ENCODE measurements at regions not wholly inside any gene's neighbourhood (a gene's known extent, or its start where the extent isn't known, plus 50 kb on each side); places are given as distances from the start of the nearest gene placed in this dataset.
"Not testable (repeated sequence)": the region's sequence is repeated elsewhere in the genome, so short reads cannot be mapped to it uniquely, and the experiment has no call there.

GRCh38 chr6:112541847-112542246 lies 194.7 kb downstream of the RFPL4B start:
- peak; percentile 20 for TF ChIP-seq CTCF (IDR thresholded peaks at IDR 0.05; ENCODE audit: extremely low read depth, insufficient read depth, missing control alignments)
- DNase-seq (ENCODE audit: low spot score); in situ Hi-C loops (cut with MboI; ENCODE audit: low pct_unique_long_range_greater_than_20kb, low sequenced_read_pairs, unreplicated experiment): not testable (repeated sequence)

GRCh38 chr6:112547321-112548085 lies 200.4 kb downstream of the RFPL4B start:
- in situ Hi-C loops (cut with MboI; ENCODE audit: low pct_unique_long_range_greater_than_20kb, low sequenced_read_pairs, unreplicated experiment); DNase-seq (ENCODE audit: low spot score): not testable (repeated sequence)

- no peak for TF ChIP-seq CTCF (IDR thresholded peaks at IDR 0.05; ENCODE audit: extremely low read depth, insufficient read depth, missing control alignments)
- no peak for DNase-seq (ENCODE audit: low spot score)
- in situ Hi-C loops (cut with MboI; ENCODE audit: low pct_unique_long_range_greater_than_20kb, low sequenced_read_pairs, unreplicated experiment) = no loop called here
Observed at GRCh38 chr6:112549749-112550148, 202.6 kb downstream of the RFPL4B start.

- in situ Hi-C loops (cut with MboI; ENCODE audit: low pct_unique_long_range_greater_than_20kb, low sequenced_read_pairs, unreplicated experiment) = no loop called here
- no peak for TF ChIP-seq CTCF (IDR thresholded peaks at IDR 0.05; ENCODE audit: extremely low read depth, insufficient read depth, missing control alignments)
- DNase-seq (ENCODE audit: low spot score) = no peak
Observed at GRCh38 chr6:112557435-112557834, 210.3 kb downstream of the RFPL4B start.

- in situ Hi-C loops (cut with MboI; ENCODE audit: low pct_unique_long_range_greater_than_20kb, low sequenced_read_pairs, unreplicated experiment) = no loop called here
Observed at GRCh38 chr6:112557961-112558360, 210.8 kb downstream of the RFPL4B start.

GRCh38 chr6:112560651-112561050 lies 213.5 kb downstream of the RFPL4B start:
- no peak for TF ChIP-seq CTCF (IDR thresholded peaks at IDR 0.05; ENCODE audit: extremely low read depth, insufficient read depth, missing control alignments)
- DNase-seq (ENCODE audit: low spot score) = no peak
- in situ Hi-C loops (cut with MboI; ENCODE audit: low pct_unique_long_range_greater_than_20kb, low sequenced_read_pairs, unreplicated experiment) = no loop called here

More at GRCh38 chr6:112557961-112558360, 210.8 kb downstream of the RFPL4B start:
- TF ChIP-seq CTCF (IDR thresholded peaks at IDR 0.05; ENCODE audit: extremely low read depth, insufficient read depth, missing control alignments) = no peak
- DNase-seq (ENCODE audit: low spot score) = no peak

- in situ Hi-C loops (cut with MboI; ENCODE audit: low pct_unique_long_range_greater_than_20kb, low sequenced_read_pairs, unreplicated experiment) = no loop called here
- TF ChIP-seq CTCF (IDR thresholded peaks at IDR 0.05; ENCODE audit: extremely low read depth, insufficient read depth, missing control alignments) = no peak
- no peak for DNase-seq (ENCODE audit: low spot score)
Observed at GRCh38 chr6:112562301-112563231, 215.4 kb downstream of the RFPL4B start.
